ENCODE measurements at regions not wholly inside any gene's neighbourhood (a gene's known extent, or its start where the extent isn't known, plus 50 kb on each side); places are given as distances from the start of the nearest gene placed in this dataset.

GRCh38 chr13:34452831-34453230, 489.2 kb upstream of the NBEA start:
- no peaks in the 10 kb centered on the region for H3K36me3 ChIP-seq (ENCODE audit: control insufficient read depth in 1 of 2, insufficient read depth in 2 of 2, low read length in 2 of 2)
- BruUV-seq (replicated peaks) = no TSS peak
- CTCF ChIA-PET = no interaction called here
- no peak for DNase-seq (ENCODE audit: low read depth, low spot score)
- H3K4me1 ChIP-seq (ENCODE audit: control insufficient read depth in 1 of 2, insufficient read depth in 2 of 2, low read length in 2 of 2) = no peaks in the 10 kb centered on the region
- no peaks in the 10 kb centered on the region for H3K9me3 ChIP-seq (ENCODE audit: control insufficient read depth in 1 of 2, insufficient read depth in 1 of 2, low read depth in 1 of 2, low read length in 2 of 2)
- H3K4me2 ChIP-seq (ENCODE audit: low read length) = no peak overlapping the region
- no peak overlapping the region for H3K4me3 ChIP-seq (replicated peaks in 1 of 2; ENCODE audit: low read depth in 1 of 2, low read length in 2 of 2)
- intact Hi-C loops (cut with micrococcal nuclease) = no loop called here
- H3K9me2 ChIP-seq (ENCODE audit: insufficient read depth) = no peaks in the 10 kb centered on the region
- H3K27ac ChIP-seq (ENCODE audit: low read depth, low read length) = no peak overlapping the region
- H3K27me3 ChIP-seq (ENCODE audit: insufficient read depth, low read length) = no peaks in the 10 kb centered on the region
- H4K20me1 ChIP-seq (ENCODE audit: insufficient read depth) = no peaks in the 10 kb centered on the region
- no peaks in the 10 kb centered on the region for H3K79me2 ChIP-seq (ENCODE audit: insufficient read depth, low read length)
- POLR2A ChIA-PET = no interaction called here
- RAD21 ChIA-PET (ENCODE audit: low non-redundant PET in 1 of 2, low total read pairs in 2 of 2, uncharacterized antibody in 2 of 2, unreplicated experiment in 2 of 2) = no interaction called here
- H3K9ac ChIP-seq (ENCODE audit: low read length) = no peak overlapping the region
- H2AFZ ChIP-seq (ENCODE audit: low read depth, low read length, poor library complexity, severe bottlenecking) = no peak overlapping the region
- no peak for ATAC-seq
- TF ChIP-seq ATF3 (IDR thresholded peaks at IDR 0.05) (no peak), RAD21 (IDR thresholded peaks at IDR 0.05; ENCODE audit: low read depth) (no peak), REST (IDR thresholded peaks at IDR 0.05; ENCODE audit: low read depth) (no peak), CBX3 (IDR thresholded peaks at IDR 0.05; ENCODE audit: low read depth) (no peak), YY1 (IDR thresholded peaks at IDR 0.05; ENCODE audit: extremely low read depth, insufficient replicate concordance, low read depth, low read length) (no peak), ELF1 (IDR thresholded peaks at IDR 0.05; ENCODE audit: borderline replicate concordance, low read depth) (no peak), ZBTB33 (IDR thresholded peaks at IDR 0.05; ENCODE audit: extremely low read depth, insufficient replicate concordance, low read length) (no peak), ZNF274 (IDR thresholded peaks at IDR 0.05; ENCODE audit: low read depth, low read length) (no peak), FOSL1 (IDR thresholded peaks at IDR 0.05; ENCODE audit: low read depth) (no peak), POLR2A (IDR thresholded peaks at IDR 0.05; ENCODE audit: borderline replicate concordance, extremely low read depth, insufficient read depth, insufficient read length) (no peak), SP1 (IDR thresholded peaks at IDR 0.05; ENCODE audit: low read depth) (no peak), MAX (IDR thresholded peaks at IDR 0.05) (no peak), SRF (IDR thresholded peaks at IDR 0.05; ENCODE audit: low read depth) (no peak), TCF7L2 (IDR thresholded peaks at IDR 0.05; ENCODE audit: borderline replicate concordance, extremely low read depth, insufficient read depth, insufficient read length) (no peak), EGR1 (IDR thresholded peaks at IDR 0.05; ENCODE audit: low read depth) (no peak), EZH2 (IDR thresholded peaks at IDR 0.05) (no peak), EZH2phosphoT487 (IDR thresholded peaks at IDR 0.05; ENCODE audit: borderline replicate concordance) (no peak), ZFX (IDR thresholded peaks at IDR 0.05) (no peak), POLR2AphosphoS5 (IDR thresholded peaks at IDR 0.05; ENCODE audit: low read depth, low read length) (no peak), CEBPB (IDR thresholded peaks at IDR 0.05; ENCODE audit: low read depth) (no peak)
